GM18502 (cell line): ENCODE measurements at regions not wholly inside any gene's neighbourhood (a gene's known extent, or its start where the extent isn't known, plus 50 kb on each side); places are given as distances from the start of the nearest gene placed in this dataset.

Source experiments
- ATAC-seq: cut with Tn5 transposase; IDR thresholded peaks from one replicate; pipeline ENCODE4 v1.9.1; 2021; ENCODE audit warnings: mild to moderate bottlenecking; ENCODE audit not compliant: unreplicated experiment, poor library complexity

DNA sequence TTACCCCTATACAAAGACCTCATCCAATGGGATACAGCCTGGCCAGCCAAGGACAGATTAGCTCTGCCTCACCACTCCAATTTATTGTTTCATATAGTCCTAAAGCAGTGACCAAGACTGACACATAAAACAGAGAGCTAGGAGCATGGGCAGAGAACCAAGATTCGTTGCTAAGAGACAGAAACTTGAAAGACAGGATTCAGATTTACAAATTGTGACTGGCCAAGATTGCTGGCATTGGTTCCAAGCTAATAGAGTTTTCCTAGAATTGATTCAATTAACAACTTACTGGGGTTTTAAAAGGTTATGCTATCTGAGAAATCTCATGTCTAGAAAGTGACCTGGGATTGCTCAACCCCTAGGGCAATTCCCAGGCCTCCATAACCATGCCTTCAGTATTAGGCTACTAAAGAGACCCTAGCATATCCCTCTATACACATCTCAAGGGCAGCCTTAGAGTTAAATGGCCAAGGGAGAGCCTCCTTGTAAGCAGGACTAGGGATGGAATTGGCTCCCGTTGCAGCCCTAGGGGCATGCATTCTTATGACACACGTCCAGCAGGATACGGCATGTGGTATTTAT lies 75.6 kb downstream of the ICOS start:
- no peak for ATAC-seq

DNA sequence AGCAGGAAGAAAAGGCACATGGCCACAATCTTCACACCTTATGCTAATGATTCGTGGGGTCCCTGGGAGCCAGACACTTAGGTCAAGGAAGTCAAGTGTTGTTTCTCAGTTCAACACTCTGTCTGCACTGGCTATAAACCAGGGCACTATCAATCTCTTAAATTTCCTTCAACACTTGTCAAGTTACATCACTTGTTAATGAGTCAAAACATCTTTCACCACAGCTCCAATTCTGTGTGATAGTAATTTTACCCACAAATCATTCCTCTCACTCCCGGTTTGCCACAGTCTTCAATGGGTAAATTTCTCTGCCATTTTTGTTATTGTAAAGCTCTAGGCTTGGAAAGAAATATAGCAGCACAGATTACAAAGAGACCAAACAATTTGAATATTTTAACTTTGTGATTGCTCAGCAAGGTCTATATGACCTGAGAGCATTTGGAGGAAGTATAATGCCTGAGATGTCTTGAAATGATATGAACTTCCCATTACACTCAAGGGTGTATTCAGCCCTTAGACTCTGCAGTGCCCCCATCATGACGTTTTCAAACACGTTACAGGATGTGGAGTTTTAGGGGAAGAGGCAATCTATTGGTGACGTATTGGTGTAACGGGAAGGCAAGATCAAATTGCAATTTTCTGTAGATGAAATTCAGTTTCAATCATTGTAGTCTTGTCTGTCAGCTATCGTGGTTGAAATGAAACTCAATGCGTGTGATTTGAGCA lies 78.7 kb downstream of the ICOS start:
- no peak for ATAC-seq

DNA sequence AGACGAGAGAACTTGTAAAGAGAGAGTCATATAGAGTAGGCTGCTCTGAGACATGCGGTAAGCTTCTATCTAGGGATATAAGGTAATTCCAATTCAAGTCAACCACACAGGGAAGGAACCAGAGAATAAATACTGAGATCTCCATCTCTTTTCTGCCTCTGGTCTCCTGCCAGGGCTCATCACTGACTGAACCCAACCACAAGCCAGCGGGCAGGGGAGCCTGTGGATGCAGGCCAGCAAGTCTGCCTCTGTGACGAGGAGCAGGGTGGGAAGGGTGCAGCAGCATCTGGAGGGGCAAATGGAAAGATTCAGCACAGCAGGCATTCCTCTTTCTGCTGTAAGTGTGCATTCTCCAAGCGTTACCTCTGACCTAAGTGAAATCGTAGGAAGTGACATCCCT lies 82.2 kb downstream of the ICOS start:
- no peak for ATAC-seq

DNA sequence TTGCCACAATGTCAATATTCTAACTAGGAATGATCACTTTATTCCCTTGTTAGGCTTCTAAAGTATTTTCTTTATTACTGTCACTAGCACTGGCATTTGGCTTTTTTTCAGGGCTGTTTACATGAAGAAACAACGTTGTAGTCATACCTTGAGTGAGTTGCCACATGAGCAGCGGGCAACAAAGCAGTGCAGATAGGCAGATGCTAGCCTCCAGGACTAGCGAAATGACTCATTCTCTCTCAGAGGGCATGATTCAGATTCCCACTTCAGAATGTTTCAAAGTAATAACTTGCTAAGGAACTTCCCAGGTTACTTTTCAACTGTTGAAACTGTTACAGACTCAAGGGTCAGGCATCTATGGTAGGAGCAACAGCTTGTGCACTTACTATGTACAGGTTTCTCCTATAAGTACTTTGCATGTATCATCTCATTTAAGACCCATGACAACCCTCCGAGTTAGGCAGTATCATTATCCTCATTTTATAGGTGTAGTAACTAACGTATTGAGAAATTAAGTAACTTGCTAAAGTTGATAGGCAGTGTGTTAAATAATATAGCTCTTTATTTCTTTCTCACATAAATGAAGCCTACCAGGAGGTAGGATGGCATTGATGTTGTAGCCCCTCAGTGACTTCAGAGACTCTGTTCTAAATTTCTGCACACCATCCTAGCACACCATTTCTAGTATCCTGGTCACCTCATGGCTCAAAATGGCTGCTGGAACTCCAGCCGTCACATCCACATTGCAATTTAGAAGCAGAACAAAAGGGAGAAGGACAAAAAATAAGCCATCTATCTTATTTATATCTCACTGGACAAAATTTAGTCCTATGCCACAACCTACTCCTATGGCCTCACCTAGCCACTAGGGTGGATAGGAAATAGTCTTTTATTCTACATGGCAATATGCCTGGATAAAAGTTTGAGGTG lies 83.3 kb downstream of the ICOS start:
- peak; percentile 79 for ATAC-seq

DNA sequence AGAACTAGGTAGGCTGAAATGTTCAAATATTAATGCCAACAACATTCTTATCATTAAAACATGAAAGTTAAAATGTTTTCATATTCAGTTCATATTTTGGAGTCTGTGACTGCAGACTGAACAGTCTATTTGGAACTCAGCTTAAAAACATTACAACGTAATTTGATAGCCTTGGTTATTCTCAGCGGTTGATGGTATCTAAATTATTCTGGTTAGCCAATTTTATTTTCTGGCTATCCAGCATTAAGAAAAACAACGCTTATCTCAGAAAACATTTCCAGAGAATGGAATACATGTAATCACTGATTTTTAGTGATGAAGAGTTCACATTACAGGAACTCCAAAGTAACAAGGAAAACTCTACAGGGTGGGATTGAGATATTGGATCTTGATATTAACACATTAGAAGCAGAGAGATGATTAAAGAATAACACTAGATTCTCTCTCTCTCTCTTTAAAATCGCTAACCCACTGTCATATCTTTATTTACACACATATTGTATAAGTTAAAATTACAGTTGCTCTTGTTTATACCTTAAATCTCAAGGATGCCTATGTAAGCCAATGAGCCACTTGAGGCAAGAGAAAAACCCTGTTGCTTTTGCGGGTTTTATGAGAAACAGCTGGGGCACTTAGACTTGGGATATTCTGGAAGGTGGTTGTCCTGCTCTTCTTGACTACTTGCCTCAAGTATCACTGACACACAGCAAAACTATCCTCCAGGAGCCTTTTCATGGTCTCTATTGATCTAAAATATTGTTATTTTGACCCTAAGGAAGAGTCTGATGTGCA lies 84.9 kb downstream of the ICOS start:
- no peak for ATAC-seq

DNA sequence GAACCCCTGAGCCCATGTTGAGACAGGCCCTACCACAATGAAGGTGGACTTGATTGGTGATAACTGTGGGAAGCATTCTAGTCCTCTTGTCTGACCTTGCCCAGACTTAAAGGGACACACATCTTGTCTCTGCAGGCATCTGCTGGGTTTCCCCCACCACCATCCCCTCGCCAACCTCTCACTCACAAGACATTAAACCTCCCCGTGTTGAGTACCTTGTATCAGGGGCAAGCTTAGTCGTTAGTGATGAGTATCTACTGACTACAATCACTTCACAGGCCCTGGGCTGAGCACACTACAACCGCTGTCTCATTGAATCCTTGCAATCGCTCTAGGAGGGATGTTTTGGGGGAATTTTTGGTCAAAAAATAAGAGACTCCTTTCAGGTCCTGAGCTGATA lies 86.0 kb downstream of the ICOS start:
- no peak for ATAC-seq

DNA sequence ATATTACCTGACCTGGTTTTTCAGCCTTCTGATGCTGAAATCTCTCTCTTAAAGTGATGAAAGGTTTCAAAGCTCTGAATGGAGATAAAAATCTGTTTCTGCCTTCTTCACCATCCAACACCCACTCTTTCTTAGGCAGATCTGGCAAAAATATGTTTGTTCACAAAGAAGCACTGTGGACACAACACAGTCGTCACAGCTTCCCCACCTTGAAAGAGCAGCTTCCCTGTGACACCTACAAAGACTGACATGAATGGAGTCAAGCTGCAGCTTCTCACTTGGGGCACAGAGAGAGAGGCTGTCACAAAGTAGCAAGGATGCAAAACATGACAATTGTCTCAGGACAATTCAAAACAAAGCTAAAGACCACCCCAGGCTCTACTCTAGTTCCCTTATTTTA lies 86.5 kb downstream of the ICOS start:
- ATAC-seq, result no peak

DNA sequence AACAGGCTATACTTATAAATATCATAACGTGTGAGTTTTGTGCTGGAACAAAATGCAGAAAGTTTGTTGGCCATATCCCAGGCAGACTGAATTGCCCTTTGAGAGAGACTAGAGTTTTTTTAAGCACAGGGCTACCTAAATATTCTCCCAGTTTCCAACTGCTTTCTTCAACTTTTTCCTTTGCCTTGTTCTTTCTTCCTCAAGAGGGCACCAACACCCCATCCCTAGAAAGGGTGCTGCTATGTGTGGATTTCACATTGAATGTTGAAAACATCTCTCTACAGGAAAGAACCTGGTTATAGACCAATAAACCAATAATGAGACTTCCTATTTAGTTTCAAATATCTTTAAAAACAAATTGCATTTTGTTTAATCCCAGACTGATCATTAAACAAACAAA lies 87.9 kb downstream of the ICOS start:
- ATAC-seq, result no peak

DNA sequence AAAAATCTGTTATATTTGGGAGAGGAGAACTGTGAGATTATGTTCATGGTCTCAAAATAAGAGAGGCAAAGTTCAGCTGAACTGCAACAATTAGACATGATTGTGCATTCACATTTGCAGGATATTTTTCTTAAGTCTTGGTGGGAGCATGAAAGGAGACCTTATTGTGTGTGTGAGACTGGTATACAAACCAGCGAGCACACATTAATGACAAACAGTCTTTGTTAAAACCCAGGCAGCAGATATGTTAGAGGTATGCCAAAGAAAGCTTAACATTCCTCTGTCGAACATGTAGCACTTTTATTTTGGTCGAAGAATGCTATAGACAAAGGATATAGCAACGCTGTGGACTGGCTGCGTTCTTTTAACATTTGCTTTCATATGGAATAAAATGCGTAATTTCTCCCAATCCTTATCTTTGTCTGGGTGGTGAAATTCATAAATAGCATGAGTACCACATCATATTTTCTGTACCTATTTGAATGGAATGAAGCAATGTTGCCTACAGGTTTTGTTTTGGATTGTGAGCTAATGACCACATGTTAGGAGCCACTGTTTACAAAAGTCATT lies 88.4 kb downstream of the ICOS start:
- no peak for ATAC-seq

DNA sequence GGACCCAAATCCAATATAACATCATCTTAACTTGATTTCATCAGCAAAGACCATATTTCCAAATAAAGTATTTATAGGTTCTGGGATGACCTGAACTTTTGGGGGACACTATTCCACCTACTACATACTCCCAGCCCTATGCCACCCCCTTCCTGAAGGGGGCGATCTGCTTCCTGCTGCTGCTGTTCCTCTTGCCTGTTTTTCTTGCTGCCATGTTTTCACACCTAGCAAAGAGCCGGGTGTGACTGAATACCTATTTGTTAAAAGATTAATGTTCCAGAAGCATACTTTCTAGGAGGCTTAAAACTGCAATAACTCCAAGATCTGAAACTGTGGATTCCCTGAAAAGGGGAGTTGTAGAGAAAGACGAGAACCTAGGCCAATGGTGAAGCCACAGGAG lies 89.7 kb downstream of the ICOS start:
- ATAC-seq, result no peak

DNA sequence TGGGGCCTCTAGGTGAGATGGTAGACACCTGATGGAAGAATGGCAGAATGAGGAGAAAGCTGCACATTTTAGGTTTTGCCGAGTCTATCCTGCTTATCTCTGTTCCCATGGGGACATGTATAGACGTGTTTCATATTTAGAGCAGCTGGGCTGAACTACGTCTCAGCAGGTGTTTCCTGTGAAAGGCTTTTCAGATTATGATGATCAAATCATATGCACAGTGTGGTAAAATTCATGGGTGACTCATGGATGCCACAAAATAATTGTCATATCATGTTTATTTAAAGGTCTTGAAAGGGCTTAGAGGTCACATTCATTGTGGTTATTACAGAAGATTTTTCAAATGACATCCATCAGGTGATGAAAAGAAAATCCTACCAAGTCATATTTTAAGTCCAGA lies 90.5 kb downstream of the ICOS start:
- peak; percentile 94 for ATAC-seq

DNA sequence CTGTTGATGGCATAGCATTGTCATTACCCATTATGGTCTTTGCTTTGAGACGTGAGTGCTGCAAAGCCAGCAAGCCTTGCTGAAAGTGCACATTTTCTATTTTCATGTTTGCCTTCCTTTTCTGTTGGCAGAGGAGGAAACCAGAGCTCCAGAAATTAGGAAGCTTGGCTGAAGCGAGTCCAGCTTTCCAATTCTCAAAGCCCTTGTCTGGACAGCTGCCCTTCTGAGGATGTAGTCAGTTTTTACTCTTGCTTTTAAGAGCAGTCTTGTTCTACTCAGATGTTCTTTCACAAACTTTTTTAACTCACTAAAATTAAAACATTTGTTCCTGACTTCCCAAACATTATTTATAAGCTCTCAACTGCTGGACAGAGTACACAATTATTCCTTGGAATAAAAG lies 93.8 kb downstream of the ICOS start:
- no peak for ATAC-seq

DNA sequence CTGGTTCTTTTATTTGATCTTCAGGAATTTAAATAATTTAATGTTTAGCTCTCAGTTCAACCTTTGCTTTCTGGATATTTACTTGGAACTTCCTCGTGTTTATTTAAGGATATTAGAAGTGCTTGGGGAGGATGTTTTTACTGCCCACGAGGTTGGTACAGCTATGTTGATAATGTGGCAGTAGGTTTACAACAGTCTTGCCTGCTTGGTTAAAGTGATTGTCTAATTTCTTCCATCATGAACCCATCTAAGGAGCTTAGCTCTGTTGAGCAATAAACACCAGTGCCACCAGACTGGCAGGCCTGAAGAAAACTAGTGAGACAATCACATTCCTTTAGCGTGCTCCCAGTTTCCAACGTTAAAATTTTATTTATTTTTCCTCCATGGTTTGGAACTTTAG lies 94.5 kb downstream of the ICOS start:
- no peak for ATAC-seq

DNA sequence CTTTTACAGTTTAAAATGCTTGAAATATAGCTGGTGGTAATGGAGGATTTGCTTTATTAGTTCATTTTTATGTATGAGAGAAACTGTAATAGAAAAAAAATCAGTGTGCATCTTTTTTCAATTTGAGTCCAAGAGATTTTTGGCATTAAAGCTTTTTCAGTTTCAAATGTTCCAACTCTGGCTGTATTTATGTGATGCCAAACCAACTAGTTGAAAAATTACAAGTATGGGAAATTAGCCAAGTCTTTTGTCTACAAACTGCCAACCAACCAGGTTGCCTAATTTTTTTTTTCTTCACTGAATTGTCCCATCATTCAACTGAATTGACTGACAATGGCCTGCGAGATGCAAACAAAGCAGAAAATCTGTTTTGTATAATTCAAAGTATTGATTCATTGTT lies 95.7 kb downstream of the ICOS start:
- no peak for ATAC-seq

DNA sequence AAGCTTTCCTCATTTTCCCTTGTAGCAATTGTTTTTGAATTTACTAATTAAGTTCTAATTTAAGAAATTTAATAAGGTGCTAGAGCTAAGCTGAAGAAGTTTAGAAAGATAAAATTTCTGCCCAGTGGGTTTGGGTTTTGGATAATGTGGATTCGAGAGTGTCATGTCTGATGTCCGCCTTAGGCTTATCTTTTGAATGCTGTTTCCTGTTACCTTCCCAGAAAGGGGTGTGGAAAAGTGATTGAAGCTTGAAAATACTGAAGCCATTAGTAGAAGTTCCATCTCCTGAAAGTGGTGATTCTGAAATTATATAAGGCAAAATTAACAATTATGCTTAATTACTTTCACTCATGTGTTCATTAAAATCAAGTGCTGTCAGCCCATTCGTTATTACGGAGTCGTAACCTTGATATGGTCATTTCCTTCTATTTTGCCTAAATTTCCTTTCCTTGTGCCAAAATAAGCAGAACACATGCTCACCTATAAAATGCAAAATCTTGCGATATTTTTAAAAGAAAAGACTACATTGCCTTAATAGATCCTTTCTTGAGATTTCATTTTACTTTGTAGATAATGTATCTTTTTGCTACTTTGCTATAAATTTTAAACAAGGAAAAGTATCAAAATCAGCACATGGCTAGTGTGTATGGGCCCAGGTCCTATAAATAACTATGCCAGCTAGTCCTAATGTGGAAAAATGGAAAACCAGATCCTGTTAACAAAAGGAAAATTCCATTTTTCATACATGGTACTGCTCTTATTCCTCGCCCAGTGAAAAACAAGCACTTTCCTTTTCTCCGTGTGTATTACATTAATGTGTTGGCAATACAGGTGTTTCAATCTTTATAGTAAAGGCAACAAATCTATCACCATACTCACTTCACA lies 97.3 kb downstream of the ICOS start:
- ATAC-seq, result no peak

DNA sequence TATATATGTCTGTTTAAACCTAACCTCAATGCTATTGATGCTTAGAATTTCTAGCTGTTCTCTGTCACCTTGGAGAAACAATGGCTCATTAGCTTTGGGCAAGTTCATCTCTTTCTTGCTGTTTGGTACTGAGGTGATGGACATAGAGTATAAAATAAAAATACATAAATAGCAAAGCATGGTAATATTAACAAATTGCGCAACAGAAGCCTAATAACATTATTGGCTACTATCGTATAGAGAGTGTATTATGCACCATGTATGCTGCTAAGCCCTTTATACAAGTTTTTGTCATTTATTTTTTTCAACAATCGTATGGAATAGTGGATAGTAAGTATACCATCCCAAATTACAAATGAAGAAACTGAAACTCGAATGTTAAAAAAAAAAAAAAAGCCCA lies 100.1 kb downstream of the ICOS start:
- ATAC-seq, result no peak

DNA sequence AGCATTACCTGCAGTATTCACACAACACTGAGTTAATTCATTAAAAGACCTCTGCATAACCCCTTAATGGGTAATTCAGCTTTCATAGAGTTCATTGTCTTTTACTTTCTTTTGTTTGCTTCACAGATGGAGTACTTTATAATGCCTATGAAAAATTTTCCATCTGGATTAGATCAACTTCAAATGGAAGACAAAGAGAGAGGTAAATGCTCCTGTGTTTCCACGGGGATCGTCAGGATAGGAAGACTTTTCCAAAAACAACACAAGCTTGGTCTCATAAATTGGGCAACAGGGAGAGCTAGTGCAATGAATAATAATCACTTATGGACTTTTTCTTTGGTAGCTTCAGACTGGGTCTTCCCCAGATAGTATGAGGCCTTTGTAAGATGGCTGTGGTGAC lies 100.7 kb downstream of the ICOS start:
- no peak for ATAC-seq

DNA sequence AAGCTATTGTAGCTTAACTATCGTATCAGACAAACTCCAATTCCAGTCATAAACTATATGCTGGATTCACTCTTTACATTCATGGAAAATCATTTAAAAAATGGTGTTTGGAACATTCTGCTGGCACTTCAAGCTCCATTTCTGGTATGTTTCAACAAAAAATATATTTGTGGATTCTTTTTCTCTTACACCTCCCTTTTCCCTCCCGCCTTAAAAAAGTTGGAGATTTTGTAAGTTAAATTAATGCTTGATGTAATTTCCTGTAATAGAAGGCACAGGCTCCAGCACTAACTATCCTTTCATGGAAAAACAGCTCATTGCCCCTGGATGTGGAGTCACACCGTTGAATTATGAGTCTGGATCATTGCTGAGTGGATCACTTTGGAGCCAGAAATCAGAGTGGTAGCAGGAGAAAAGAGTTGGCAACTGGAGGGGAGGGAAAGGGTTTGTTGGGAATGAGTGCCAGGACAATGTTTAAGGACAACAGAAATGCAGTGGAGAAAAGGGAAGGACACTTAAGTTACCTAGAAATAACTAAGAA lies 102.8 kb downstream of the ICOS start:
- ATAC-seq, result no peak

DNA sequence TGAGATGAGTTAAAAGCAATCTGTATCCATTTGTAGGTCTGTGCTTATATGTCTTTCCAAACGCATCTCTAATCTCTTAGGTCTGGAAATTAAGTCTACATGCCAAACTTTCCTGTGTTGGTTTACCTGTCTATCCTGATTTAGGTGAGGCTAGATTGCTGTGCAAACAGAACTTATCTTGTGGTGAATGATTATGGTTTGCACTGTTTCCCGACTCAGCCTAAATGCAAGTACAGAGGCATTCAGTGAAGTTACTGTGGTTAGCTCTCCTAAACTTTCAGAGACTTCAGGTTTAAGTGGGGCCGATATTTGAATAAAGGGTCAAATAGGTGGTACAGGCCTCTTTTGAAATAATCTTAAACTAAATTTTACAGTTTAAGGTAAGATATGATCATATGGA lies 103.5 kb downstream of the ICOS start:
- no peak for ATAC-seq
